PC-9 (cell line): ENCODE measurements at regions not wholly inside any gene's neighbourhood (a gene's known extent, or its start where the extent isn't known, plus 50 kb on each side); places are given as distances from the start of the nearest gene placed in this dataset.

ENCODE experiments used
- EZH2 ChIP-seq: fragments of 200-600 bp; sonication (generic); IDR thresholded peaks from 2 replicates; pipeline ENCODE4 v1.8.0; 2017; ENCODE audit warnings: antibody characterized with exemption, low read depth
- TF ChIP-seq, protein P1 (sequence below): fragments of 200-600 bp; sonication (generic); conservative IDR thresholded peaks from 2 replicates; pipeline ENCODE4 v1.6.1; 2017; ENCODE audit warnings: mixed run types, antibody characterized with exemption, mild to moderate bottlenecking, moderate library complexity

DNA sequence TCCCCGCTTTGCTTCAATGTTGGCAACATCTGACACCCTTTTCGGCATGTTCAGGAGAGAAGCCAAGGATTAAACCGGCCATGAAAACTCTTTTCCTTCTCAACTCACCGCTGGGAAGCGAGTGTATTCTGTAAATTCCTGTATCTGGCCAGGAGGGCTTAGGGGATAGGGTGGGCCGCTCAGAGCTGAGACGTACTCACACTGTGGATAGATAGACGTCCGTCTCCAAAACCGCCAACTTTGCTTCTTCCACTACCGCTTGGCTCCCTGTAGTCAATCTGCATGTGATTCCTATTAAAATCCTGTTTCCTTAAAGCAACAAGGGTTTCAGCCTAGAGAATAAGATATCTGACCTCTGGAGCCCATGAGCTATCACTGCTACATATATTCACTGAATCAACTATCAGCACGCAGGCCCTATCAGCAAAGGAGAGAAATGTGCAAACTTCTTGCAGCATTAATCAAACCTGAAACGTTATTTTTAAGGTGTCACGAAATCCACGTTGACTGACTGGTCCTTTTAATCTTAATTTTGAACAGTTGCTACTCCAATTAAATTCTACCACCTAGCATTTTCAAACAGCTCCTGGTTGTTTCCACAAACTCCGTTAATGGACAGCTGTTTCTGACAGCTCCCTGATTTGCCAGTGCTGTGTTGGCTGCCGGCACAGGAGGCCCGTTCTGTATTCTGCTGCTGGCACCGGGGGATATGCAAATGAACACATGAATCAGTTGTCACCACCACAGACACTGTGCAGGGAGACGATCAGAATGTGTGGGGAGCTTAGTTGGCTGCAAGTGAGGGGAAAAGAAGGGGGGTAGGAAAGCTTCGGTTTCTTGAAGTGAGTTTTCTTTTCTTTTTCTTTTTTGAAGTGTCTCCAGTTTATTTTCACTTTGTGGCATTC lies 438.9 kb upstream of the ARRDC4 start:
- TF ChIP-seq, protein P1, sequence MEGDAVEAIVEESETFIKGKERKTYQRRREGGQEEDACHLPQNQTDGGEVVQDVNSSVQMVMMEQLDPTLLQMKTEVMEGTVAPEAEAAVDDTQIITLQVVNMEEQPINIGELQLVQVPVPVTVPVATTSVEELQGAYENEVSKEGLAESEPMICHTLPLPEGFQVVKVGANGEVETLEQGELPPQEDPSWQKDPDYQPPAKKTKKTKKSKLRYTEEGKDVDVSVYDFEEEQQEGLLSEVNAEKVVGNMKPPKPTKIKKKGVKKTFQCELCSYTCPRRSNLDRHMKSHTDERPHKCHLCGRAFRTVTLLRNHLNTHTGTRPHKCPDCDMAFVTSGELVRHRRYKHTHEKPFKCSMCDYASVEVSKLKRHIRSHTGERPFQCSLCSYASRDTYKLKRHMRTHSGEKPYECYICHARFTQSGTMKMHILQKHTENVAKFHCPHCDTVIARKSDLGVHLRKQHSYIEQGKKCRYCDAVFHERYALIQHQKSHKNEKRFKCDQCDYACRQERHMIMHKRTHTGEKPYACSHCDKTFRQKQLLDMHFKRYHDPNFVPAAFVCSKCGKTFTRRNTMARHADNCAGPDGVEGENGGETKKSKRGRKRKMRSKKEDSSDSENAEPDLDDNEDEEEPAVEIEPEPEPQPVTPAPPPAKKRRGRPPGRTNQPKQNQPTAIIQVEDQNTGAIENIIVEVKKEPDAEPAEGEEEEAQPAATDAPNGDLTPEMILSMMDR = no peak
- TF ChIP-seq EZH2 = no peak
